Activated CD8-positive, alpha-beta memory T cell treated with anti-CD3 and anti-CD28 coated beads for 36 hours (primary cell): ENCODE measurements at regions not wholly inside any gene's neighbourhood (a gene's known extent, or its start where the extent isn't known, plus 50 kb on each side); places are given as distances from the start of the nearest gene placed in this dataset.
"Not testable (repeated sequence)": the region's sequence is repeated elsewhere in the genome, so short reads cannot be mapped to it uniquely, and the experiment has no call there.

Experiments used
- CTCF ChIA-PET: fragments of 350-600 bp; sonication (Branson Sonifier 250); formaldehyde crosslinking; loops from one replicate; lab custom pipeline; 2021; ENCODE audit warnings: antibody characterized with exemption; lab: Charles Lee
- POLR2A ChIA-PET: fragments of 350-600 bp; sonication (Branson Sonifier 250); formaldehyde crosslinking; loops from one replicate; lab custom pipeline; 2021; ENCODE audit warnings: antibody characterized with exemption; lab: Charles Lee

GRCh38 chr4:89511776-89512175 lies 204.2 kb upstream of the GPRIN3 start:
- CTCF ChIA-PET, result no interaction called here
- POLR2A ChIA-PET, result no interaction called here

- ChIA-PET POLR2A (no interaction called here), CTCF (no interaction called here)
Measured at GRCh38 chr4:89509708-89510281, 202.2 kb upstream of the GPRIN3 start.

GRCh38 chr4:89506866-89507491 lies 199.4 kb upstream of the GPRIN3 start:
- CTCF ChIA-PET, result no interaction called here
- POLR2A ChIA-PET, result no interaction called here

- ChIA-PET POLR2A (interaction anchor here (0.5 kb wide), 1 partner anchor 1621 kb away, joined by 11 read pairs; no protein-coding TSS in a partner anchor), CTCF (no interaction called here)
Measured at GRCh38 chr4:89502581-89502980, 195.0 kb upstream of the GPRIN3 start.

- ChIA-PET POLR2A (no interaction called here), CTCF (no interaction called here)
Measured at GRCh38 chr4:89497517-89498308, 190.1 kb upstream of the GPRIN3 start.

- ChIA-PET CTCF (no interaction called here), POLR2A (no interaction called here)
Measured at GRCh38 chr4:89496851-89497250, 189.3 kb upstream of the GPRIN3 start.

- ChIA-PET CTCF (no interaction called here), POLR2A (no interaction called here)
Measured at GRCh38 chr4:89493367-89493766, 185.8 kb upstream of the GPRIN3 start.

GRCh38 chr4:89492581-89493071 lies 185.0 kb upstream of the GPRIN3 start:
- ChIA-PET CTCF (no interaction called here), POLR2A (no interaction called here)

- ChIA-PET CTCF (no interaction called here), POLR2A (no interaction called here)
Measured at GRCh38 chr4:89491761-89492160, 184.2 kb upstream of the GPRIN3 start.

GRCh38 chr4:89489921-89490431 lies 182.4 kb upstream of the GPRIN3 start:
- POLR2A ChIA-PET, result not testable (repeated sequence)

GRCh38 chr4:89489338-89489771 lies 181.8 kb upstream of the GPRIN3 start:
- CTCF ChIA-PET, result no interaction called here
- POLR2A ChIA-PET, result no interaction called here

More at GRCh38 chr4:89489921-89490431, 182.4 kb upstream of the GPRIN3 start:
- CTCF ChIA-PET, result not testable (repeated sequence)

GRCh38 chr4:89488736-89489135 lies 181.1 kb upstream of the GPRIN3 start:
- ChIA-PET POLR2A (no interaction called here), CTCF (no interaction called here)

- ChIA-PET CTCF (no interaction called here), POLR2A (no interaction called here)
Measured at GRCh38 chr4:89486673-89487072, 179.1 kb upstream of the GPRIN3 start.

GRCh38 chr4:89486042-89486441 lies 178.4 kb upstream of the GPRIN3 start:
- POLR2A ChIA-PET, result no interaction called here
- CTCF ChIA-PET, result no interaction called here

- CTCF ChIA-PET, result no interaction called here
- POLR2A ChIA-PET, result no interaction called here
Measured at GRCh38 chr4:89483833-89484232, 176.2 kb upstream of the GPRIN3 start.

- CTCF ChIA-PET, result interaction anchor here (0.5 kb wide), 1 partner anchor 48 kb away, joined by 4 read pairs; no protein-coding TSS in a partner anchor
- POLR2A ChIA-PET, result no interaction called here
Measured at GRCh38 chr4:89482926-89483595, 175.5 kb upstream of the GPRIN3 start.

GRCh38 chr4:89482251-89482650 lies 174.7 kb upstream of the GPRIN3 start:
- ChIA-PET CTCF (interaction anchor here (0.5 to 0.6 kb wide), 2 partner anchors 49 to 274 kb away, joined by 3 to 4 read pairs; no protein-coding TSS in a partner anchor), POLR2A (no interaction called here)

- CTCF ChIA-PET, result interaction anchor here (1.2 kb wide), 1 partner anchor 19 kb away, joined by 3 read pairs; no protein-coding TSS in a partner anchor
- POLR2A ChIA-PET, result no interaction called here
Measured at GRCh38 chr4:89469930-89470375, 162.4 kb upstream of the GPRIN3 start.

GRCh38 chr4:89469516-89469915 lies 161.9 kb upstream of the GPRIN3 start:
- ChIA-PET CTCF (interaction anchor here (1.2 kb wide), 1 partner anchor 19 kb away, joined by 3 read pairs; no protein-coding TSS in a partner anchor), POLR2A (no interaction called here)
